Endothelial cell of umbilical vein (primary cell): ENCODE measurements at regions not wholly inside any gene's neighbourhood (a gene's known extent, or its start where the extent isn't known, plus 50 kb on each side); places are given as distances from the start of the nearest gene placed in this dataset.

Source experiments
- BruUV-seq: library from RNA; stranded (reverse); fragments of 400-500 nt; replicated peaks from 2 replicates; lab custom pipeline; 2021; lab: Mats Ljungman, UMichigan
- CTCF ChIA-PET: fragments of 300-600, 350-600 bp; sonication (Branson Sonifier 250); formaldehyde crosslinking; loops from one replicate; lab custom pipeline; 2021; ENCODE audit warnings: antibody characterized with exemption, inconsistent platforms; lab: Charles Lee
- POLR2A ChIA-PET: fragments of 300-600, 350-600 bp; sonication (Branson Sonifier 250); formaldehyde crosslinking; loops from one replicate; lab custom pipeline; 2021; ENCODE audit warnings: antibody characterized with exemption, inconsistent platforms; lab: Charles Lee
- DNase-seq: peaks from one replicate; pipeline ENCODE4 v3.0.0-alpha.2; 2011; ENCODE audit warnings: low read depth, low spot score
- FAIRE-seq: peaks from 2 replicates; lab custom pipeline; 2011; peaks lifted over from hg19 to GRCh38; lab: Jason Lieb, UNC
- H2AFZ ChIP-seq: 2 replicates; pipeline ENCODE4 v1.6.0; 2012; ENCODE audit warnings: low read depth, low read length, control low read depth, inconsistent platforms
- H3K27ac ChIP-seq: 2 replicates; pipeline ENCODE4 v1.5.1; 2011; ENCODE audit warnings: low read depth, mild to moderate bottlenecking, control low read depth, low read length, moderate library complexity; ENCODE audit not compliant: insufficient read depth
- H3K27me3 ChIP-seq, 2 experiments: 2 replicates each; pipeline versions ENCODE4 v1.6.0 to v1.6.1; 2011; ENCODE audit warnings: low read length in 2 of 2, mixed read lengths in 1 of 2; ENCODE audit not compliant: control insufficient read depth in 2 of 2, insufficient read depth in 2 of 2
- H3K36me3 ChIP-seq, 2 experiments: 2 replicates in 1 of 2; 3 replicates in 1 of 2; pipeline ENCODE4 v1.5.1; 2011; ENCODE audit warnings: low read length in 2 of 2, mild to moderate bottlenecking in 1 of 2, moderate library complexity in 1 of 2; ENCODE audit not compliant: control insufficient read depth in 2 of 2, insufficient read depth in 2 of 2; ENCODE audit errors: extremely low read depth in 1 of 2
- H3K4me1 ChIP-seq: 3 replicates; pipeline ENCODE4 v1.5.1; 2011; ENCODE audit warnings: mild to moderate bottlenecking, low read length; ENCODE audit not compliant: control insufficient read depth, insufficient read depth; ENCODE audit errors: extremely low read depth
- H3K4me2 ChIP-seq: 2 replicates; pipeline ENCODE4 v1.6.1; 2011; ENCODE audit warnings: low read length, control low read depth, mixed read lengths; ENCODE audit not compliant: insufficient read depth
- H3K4me3 ChIP-seq, 3 experiments: fragments of 200-600 bp in 1 of 3; sonication (generic), shearing (Covaris generic) in 1 of 3; replicated peaks in 1 of 3; 2 replicates each; pipeline ENCODE4 v1.5.1; 2011 to 2016; ENCODE audit warnings: control low read depth in 3 of 3, low read length in 3 of 3, mild to moderate bottlenecking in 2 of 3, inconsistent platforms in 1 of 3, low read depth in 1 of 3, moderate library complexity in 1 of 3; ENCODE audit not compliant: insufficient read depth in 1 of 3
- H3K79me2 ChIP-seq: 2 replicates; pipeline ENCODE4 v1.6.0; 2012; ENCODE audit warnings: low read length, inconsistent platforms; ENCODE audit not compliant: control insufficient read depth, insufficient read depth
- H3K9ac ChIP-seq: replicated peaks from 2 replicates; pipeline ENCODE3; 2011; ENCODE audit warnings: low read length, control low read depth; ENCODE audit not compliant: insufficient read depth; ENCODE audit errors: extremely low read depth
- H3K9me1 ChIP-seq: replicated peaks from 3 replicates; pipeline ENCODE4 v1.6.0; 2011; ENCODE audit warnings: mild to moderate bottlenecking, low read length; ENCODE audit not compliant: control insufficient read depth, insufficient read depth; ENCODE audit errors: extremely low read depth
- H3K9me3 ChIP-seq: replicated peaks from 2 replicates; pipeline ENCODE4 v1.5.1; 2012; ENCODE audit warnings: low read length, inconsistent platforms; ENCODE audit not compliant: control insufficient read depth, insufficient read depth
- H4K20me1 ChIP-seq: replicated peaks from 2 replicates; pipeline ENCODE3; 2011; ENCODE audit warnings: mild to moderate bottlenecking, low read length; ENCODE audit not compliant: control insufficient read depth, insufficient read depth; ENCODE audit errors: extremely low read depth
- CTCF ChIP-seq, 2 donors: IDR thresholded peaks; 1 replicate in 1 of 2; 2 replicates in 1 of 2; pipeline ENCODE4 v1.5.1; 2011; ENCODE audit warnings: low read length in 2 of 2, mild to moderate bottlenecking in 2 of 2, moderate library complexity in 2 of 2, control low read depth in 1 of 2, inconsistent platforms in 1 of 2, low read depth in 1 of 2; ENCODE audit not compliant: insufficient read depth in 1 of 2; ENCODE audit errors: extremely low read depth in 1 of 2
- EZH2 ChIP-seq: IDR thresholded peaks from 2 replicates; pipeline ENCODE4 v1.6.1; 2012; ENCODE audit warnings: borderline replicate concordance, low read depth, mild to moderate bottlenecking, moderate library complexity, low read length, inconsistent platforms; ENCODE audit not compliant: severe bottlenecking
- FOS ChIP-seq: IDR thresholded peaks from 2 replicates; pipeline ENCODE4 v1.6.1; 2011; ENCODE audit warnings: mild to moderate bottlenecking, low read length, moderate library complexity, borderline replicate concordance; ENCODE audit not compliant: insufficient read depth
- GATA2 ChIP-seq: IDR thresholded peaks from 2 replicates; pipeline ENCODE4 v1.7.0; 2011; ENCODE audit warnings: low read depth, mild to moderate bottlenecking, moderate library complexity, mixed read lengths, low read length; ENCODE audit not compliant: insufficient read length, insufficient read depth
- JUN ChIP-seq: IDR thresholded peaks from 2 replicates; pipeline ENCODE4 v1.6.1; 2011; ENCODE audit warnings: borderline replicate concordance, low read depth; ENCODE audit not compliant: insufficient read length, insufficient read depth
- MYC ChIP-seq: IDR thresholded peaks from one replicate; pipeline ENCODE4 v1.6.1; 2011; ENCODE audit warnings: mild to moderate bottlenecking, low read depth, low read length
- POLR2A ChIP-seq: IDR thresholded peaks from 2 replicates; pipeline ENCODE4 v1.6.1; 2012; ENCODE audit warnings: low read depth, mild to moderate bottlenecking, control low read depth, low read length
- POLR2AphosphoS5 ChIP-seq: IDR thresholded peaks from 2 replicates; pipeline ENCODE4 v1.6.1; 2012; ENCODE audit warnings: low read depth, mild to moderate bottlenecking, control low read depth, low read length, moderate library complexity; ENCODE audit not compliant: insufficient read depth
- dilution Hi-C: fragments of 300-500 bp; cut with MboI; formaldehyde crosslinking; loops from one replicate; pipeline ENCODE4 v1.15.0; 2019; ENCODE audit warnings: low sequenced_read_pairs; ENCODE audit not compliant: extremely low pct_ligation_motif_present
- intact Hi-C: fragments of 100-400 bp; cut with micrococcal nuclease; formaldehyde crosslinking; loops from one replicate; pipeline ENCODE4 v1.10.0; 2022
- TF ChIP-seq, protein P1 (sequence below): IDR thresholded peaks from 2 replicates; pipeline ENCODE4 v1.6.1; 2011; ENCODE audit not compliant: insufficient read depth, insufficient read length

DNA sequence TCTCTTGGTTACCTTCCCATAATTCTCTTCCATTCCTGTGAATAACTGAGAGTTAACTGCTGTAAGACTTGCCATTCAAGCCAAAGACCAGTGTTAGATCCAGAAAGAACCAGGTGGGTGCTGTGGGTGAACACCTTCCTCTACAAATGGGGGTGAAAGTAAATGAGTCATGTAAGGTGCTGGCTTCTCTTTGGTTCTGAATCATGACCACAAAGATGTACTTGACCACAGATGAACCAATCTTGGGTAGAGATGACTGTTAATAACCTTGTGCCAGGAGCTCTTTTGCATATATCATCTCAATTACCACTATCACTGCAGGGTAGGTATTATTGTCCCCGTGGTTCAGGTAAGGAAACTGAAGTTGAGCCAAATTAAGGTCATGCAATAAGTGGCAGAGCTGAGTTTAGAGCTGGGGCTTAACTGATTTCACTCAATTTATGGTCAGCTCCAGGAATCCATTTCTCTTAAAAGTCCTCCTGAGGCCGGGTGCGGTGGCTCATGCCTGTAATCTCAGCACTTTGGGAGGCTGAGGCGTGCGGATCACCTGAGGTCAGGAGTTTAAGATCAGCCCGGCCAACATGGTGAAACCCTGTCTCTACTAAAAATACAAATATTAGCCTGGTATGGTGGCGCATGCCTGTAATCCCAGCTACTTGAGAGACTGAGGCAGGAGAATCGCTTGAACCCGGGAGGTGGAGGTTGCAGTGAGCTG, 244.9 kb upstream of the CXCR4 start:
- intact Hi-C loops, result no loop called here
- no peak overlapping the region for H3K4me3 ChIP-seq
- ChIA-PET CTCF (no interaction called here), POLR2A (no interaction called here)
- peaks cover 2 to 4% of the 10 kb centered on the region in 2 experiments for H3K27me3 ChIP-seq
- H3K9me3 ChIP-seq, result no peaks in the 10 kb centered on the region
- H3K9ac ChIP-seq, result no peak overlapping the region
- dilution Hi-C loops, result no loop called here
- no peak for TF ChIP-seq FOS
- no peak for TF ChIP-seq EZH2
- TF ChIP-seq, protein P1, sequence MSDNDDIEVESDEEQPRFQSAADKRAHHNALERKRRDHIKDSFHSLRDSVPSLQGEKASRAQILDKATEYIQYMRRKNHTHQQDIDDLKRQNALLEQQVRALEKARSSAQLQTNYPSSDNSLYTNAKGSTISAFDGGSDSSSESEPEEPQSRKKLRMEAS, result no peak
- no peak for TF ChIP-seq POLR2AphosphoS5
- TF ChIP-seq POLR2A, result no peak
- no peak for TF ChIP-seq JUN
- TF ChIP-seq CTCF (IDR thresholded peaks at IDR 0.05; ENCODE audit: extremely low read depth in 1 of 2, insufficient read depth in 1 of 2, low read depth in 1 of 2, low read length in 2 of 2), result no peak
- no peak for TF ChIP-seq GATA2
- TF ChIP-seq MYC, result no peak
- H3K4me1 ChIP-seq, result no peaks in the 10 kb centered on the region
- no peaks in the 10 kb centered on the region for H4K20me1 ChIP-seq
- DNase-seq (no peak), FAIRE-seq (no peak)
- no peak overlapping the region for H3K4me2 ChIP-seq
- no peaks in the 10 kb centered on the region for H3K9me1 ChIP-seq
- BruUV-seq, result no TSS peak
- no peaks in the 10 kb centered on the region for H3K36me3 ChIP-seq
- H3K27ac ChIP-seq, result no peak overlapping the region
- no peaks in the 10 kb centered on the region for H3K79me2 ChIP-seq
- H2AFZ ChIP-seq, result no peak overlapping the region
